ENCODE measurements at regions not wholly inside any gene's neighbourhood (a gene's known extent, or its start where the extent isn't known, plus 50 kb on each side); places are given as distances from the start of the nearest gene placed in this dataset.

DNA sequence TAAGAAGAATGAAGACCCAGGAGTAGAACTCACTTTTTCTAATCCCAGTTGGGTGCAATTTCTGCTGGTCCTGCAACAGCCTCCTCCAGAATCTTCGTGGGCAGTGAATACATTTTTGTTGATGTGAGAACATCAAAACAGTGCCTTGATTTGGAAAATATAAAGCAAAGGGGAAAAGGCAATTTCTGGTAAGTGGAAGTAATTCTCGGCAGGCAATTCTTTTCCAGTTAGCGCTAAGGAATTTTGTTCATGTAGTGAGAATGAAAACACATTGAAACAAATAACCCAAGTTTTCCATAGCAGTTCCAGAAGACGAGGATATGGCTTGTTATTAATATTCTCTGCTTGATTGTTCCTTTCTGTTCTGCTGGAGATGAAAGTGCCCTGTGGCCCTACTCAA, 178.7 kb downstream of the SPATA31D1 start:
- ATAC-seq = no peak
- DNase-seq = no peak
- Histone ChIP-seq H3K4me3 (no peak overlapping the region), H3K4me1 (no peaks in the 10 kb centered on the region), H3K36me3 (no peaks in the 10 kb centered on the region), H3K9me3 (no peaks in the 10 kb centered on the region), H3K27ac (no peak overlapping the region), H3K27me3 (ENCODE audit: low read depth) (no peaks in the 10 kb centered on the region)
- TF ChIP-seq, protein P1, sequence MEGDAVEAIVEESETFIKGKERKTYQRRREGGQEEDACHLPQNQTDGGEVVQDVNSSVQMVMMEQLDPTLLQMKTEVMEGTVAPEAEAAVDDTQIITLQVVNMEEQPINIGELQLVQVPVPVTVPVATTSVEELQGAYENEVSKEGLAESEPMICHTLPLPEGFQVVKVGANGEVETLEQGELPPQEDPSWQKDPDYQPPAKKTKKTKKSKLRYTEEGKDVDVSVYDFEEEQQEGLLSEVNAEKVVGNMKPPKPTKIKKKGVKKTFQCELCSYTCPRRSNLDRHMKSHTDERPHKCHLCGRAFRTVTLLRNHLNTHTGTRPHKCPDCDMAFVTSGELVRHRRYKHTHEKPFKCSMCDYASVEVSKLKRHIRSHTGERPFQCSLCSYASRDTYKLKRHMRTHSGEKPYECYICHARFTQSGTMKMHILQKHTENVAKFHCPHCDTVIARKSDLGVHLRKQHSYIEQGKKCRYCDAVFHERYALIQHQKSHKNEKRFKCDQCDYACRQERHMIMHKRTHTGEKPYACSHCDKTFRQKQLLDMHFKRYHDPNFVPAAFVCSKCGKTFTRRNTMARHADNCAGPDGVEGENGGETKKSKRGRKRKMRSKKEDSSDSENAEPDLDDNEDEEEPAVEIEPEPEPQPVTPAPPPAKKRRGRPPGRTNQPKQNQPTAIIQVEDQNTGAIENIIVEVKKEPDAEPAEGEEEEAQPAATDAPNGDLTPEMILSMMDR (IDR thresholded peaks at IDR 0.05) = no peak
- intact Hi-C loops (cut with DNase I) = no loop called here

DNA sequence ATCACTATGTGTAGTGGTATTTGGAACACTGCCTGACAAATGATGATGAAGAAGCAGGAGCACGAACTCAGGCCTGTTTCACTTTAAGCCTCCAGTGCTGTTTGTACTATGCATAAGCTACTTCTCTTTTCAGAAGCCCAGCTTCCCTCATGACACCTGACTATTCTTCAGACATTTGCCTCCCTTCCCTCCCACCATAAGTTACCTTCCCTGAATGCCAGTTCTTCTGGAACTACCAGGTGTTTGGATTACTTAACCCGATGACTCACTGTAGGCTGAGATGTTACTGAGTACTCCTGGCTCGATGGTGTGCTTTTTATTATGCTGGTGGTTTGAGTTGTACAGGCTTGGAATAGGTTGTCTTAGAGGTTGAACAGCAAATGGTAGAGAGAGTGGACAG, 180.0 kb downstream of the SPATA31D1 start:
- ATAC-seq (peak in 1 of 2 donors; percentile 23), DNase-seq (no peak)
- intact Hi-C loops (cut with DNase I) = no loop called here
- H3K27me3 ChIP-seq (ENCODE audit: low read depth) = no peaks in the 10 kb centered on the region
- no peak overlapping the region for H3K27ac ChIP-seq
- H3K4me3 ChIP-seq = no peak overlapping the region
- TF ChIP-seq, protein P1 (IDR thresholded peaks at IDR 0.05) = no peak
- no peaks in the 10 kb centered on the region for H3K9me3 ChIP-seq
- no peaks in the 10 kb centered on the region for H3K4me1 ChIP-seq
- no peaks in the 10 kb centered on the region for H3K36me3 ChIP-seq

DNA sequence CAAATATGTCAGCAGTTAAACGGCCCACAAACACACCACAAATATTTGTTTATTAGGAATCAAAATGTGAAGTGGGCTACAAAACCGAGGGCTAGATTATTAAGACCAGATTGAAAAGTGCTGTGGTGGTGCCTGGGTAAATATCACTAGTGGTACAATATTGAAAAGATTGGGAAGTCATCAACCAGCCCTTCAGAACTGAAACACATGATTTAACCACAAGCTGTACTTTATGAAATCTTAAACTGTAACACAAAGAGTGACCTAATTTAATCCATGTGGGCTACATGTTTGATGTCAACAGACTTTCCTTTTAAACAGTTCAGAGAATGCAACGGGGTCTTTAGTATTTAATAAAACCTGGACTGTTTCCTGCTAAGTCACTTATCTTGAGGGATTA, 182.3 kb downstream of the SPATA31D1 start:
- H3K36me3 ChIP-seq = no peaks in the 10 kb centered on the region
- H3K9me3 ChIP-seq = no peaks in the 10 kb centered on the region
- no peaks in the 10 kb centered on the region for H3K27me3 ChIP-seq (ENCODE audit: low read depth)
- H3K27ac ChIP-seq = no peak overlapping the region
- DNase-seq (no peak), ATAC-seq (no peak)
- H3K4me1 ChIP-seq = no peaks in the 10 kb centered on the region
- TF ChIP-seq, protein P1 (IDR thresholded peaks at IDR 0.05) = no peak
- intact Hi-C loops (cut with DNase I) = no loop called here
- no peak overlapping the region for H3K4me3 ChIP-seq

DNA sequence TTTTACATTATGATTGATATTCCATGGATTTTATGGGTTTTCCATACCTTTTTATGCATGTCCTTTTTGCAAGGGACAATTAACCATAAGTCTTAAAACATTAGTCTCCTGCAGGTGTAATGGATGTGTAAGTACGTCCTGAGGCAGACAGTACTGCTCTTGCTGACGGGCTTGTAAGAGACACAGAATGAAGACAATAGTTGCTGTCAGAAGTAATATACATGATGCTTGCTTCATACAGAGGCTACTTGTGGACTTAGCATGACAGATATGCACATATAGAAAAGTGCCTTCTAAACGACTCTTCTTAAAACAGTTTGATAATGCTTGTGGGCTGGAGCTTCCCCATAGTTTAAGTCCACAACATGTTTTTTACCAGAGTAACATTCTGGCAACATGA, 182.7 kb downstream of the SPATA31D1 start:
- TF ChIP-seq, protein P1 (IDR thresholded peaks at IDR 0.05) = no peak
- no peak overlapping the region for H3K27ac ChIP-seq
- DNase-seq (no peak), ATAC-seq (no peak)
- H3K27me3 ChIP-seq (ENCODE audit: low read depth) = no peaks in the 10 kb centered on the region
- no peaks in the 10 kb centered on the region for H3K9me3 ChIP-seq
- no peaks in the 10 kb centered on the region for H3K4me1 ChIP-seq
- H3K36me3 ChIP-seq = no peaks in the 10 kb centered on the region
- no peak overlapping the region for H3K4me3 ChIP-seq
- intact Hi-C loops (cut with DNase I) = no loop called here

DNA sequence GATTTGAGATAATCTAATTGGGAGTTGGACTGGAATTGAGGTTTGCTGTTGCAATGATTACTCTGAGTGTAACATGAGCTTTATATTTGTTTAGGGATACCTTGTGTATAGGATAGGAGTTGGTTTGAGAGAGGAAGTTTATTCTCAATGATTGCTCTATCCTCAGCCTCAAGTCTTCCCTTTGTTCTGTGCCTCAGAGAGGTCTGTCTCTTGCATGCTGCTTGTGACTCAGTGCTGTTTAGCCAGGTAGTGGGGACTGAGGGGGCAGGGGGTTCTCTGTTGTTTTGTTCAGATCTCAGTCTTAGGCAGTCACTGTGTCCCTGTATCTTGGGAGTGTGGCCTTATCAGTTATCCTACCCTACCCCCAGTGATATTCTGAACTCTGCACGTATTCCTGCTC, 192.1 kb downstream of the SPATA31D1 start:
- ATAC-seq = no peak
- no peak overlapping the region for H3K4me3 ChIP-seq
- H3K27ac ChIP-seq = no peak overlapping the region
- no peaks in the 10 kb centered on the region for H3K27me3 ChIP-seq (ENCODE audit: low read depth)
- DNase-seq = no peak
- TF ChIP-seq, protein P1 (IDR thresholded peaks at IDR 0.05) = no peak
- intact Hi-C loops (cut with DNase I) = no loop called here
- no peaks in the 10 kb centered on the region for H3K4me1 ChIP-seq
- H3K9me3 ChIP-seq = no peaks in the 10 kb centered on the region
- H3K36me3 ChIP-seq = no peaks in the 10 kb centered on the region

Data from lower lobe of right lung (tissue), 2 donors.